GM12878 (cell line): ENCODE measurements at regions not wholly inside any gene's neighbourhood (a gene's known extent, or its start where the extent isn't known, plus 50 kb on each side); places are given as distances from the start of the nearest gene placed in this dataset.

ENCODE experiments used
- ATAC-seq: fragments of 200-7000 bp; cut with Tn5 transposase; 3 replicates; pipeline ENCODE4 v1.9.1; 2020; ENCODE audit warnings: mild to moderate bottlenecking, moderate library complexity
- BruUV-seq: library from RNA; stranded (reverse); fragments of 400-500 nt; replicated peaks from 2 replicates; lab custom pipeline; 2021; lab: Mats Ljungman, UMichigan
- CTCF ChIA-PET: fragments of 300-600 bp; sonication (Branson Sonifier 250); formaldehyde crosslinking; extraction: SDS; loops from one replicate; lab custom pipeline; 2021; ENCODE audit warnings: inconsistent platforms; lab: Yijun Ruan, JAX
- POLR2A ChIA-PET: fragments of 350-600 bp; formaldehyde crosslinking; extraction: SDS; loops from one replicate; lab custom pipeline; 2021; ENCODE audit warnings: inconsistent platforms; lab: Charles Lee
- RAD21 ChIA-PET: fragments of 300-600 bp; sonication (Branson Sonifier 250); formaldehyde crosslinking; loops from one replicate; lab custom pipeline; 2023; ENCODE audit warnings: antibody characterized with exemption; ENCODE audit not compliant: unreplicated experiment; lab: Charles Lee
- SMC1A ChIA-PET: fragments of 300-600 bp; sonication (Branson Sonifier 250); formaldehyde crosslinking; loops from one replicate; lab custom pipeline; 2023; ENCODE audit not compliant: unreplicated experiment, uncharacterized antibody; lab: Charles Lee
- DNase-seq: peaks from one replicate; pipeline ENCODE4 v3.0.0-alpha.2; 2011; ENCODE audit warnings: low read depth, low spot score
- FAIRE-seq: peaks from 3 replicates; lab custom pipeline; 2011; peaks lifted over from hg19 to GRCh38; lab: Jason Lieb, UNC
- H2AFZ ChIP-seq: 2 replicates; pipeline ENCODE4 v1.6.0; 2011; ENCODE audit warnings: low read depth, low read length, control low read depth; ENCODE audit not compliant: control insufficient read depth
- H3K27ac ChIP-seq: 2 replicates; pipeline ENCODE4 v1.5.1; 2011; ENCODE audit warnings: control low read depth; ENCODE audit not compliant: control insufficient read depth, insufficient read depth
- H3K27me3 ChIP-seq, 2 experiments: replicated peaks in 1 of 2; 2 replicates each; pipeline versions ENCODE4 v1.6.0 to v1.6.1; 2011; ENCODE audit warnings: low read length in 1 of 2; ENCODE audit not compliant: control insufficient read depth in 2 of 2, insufficient read depth in 2 of 2
- H3K36me3 ChIP-seq, 2 experiments: 2 replicates each; pipeline ENCODE4 v1.5.1; 2011; ENCODE audit warnings: low read length in 1 of 2; ENCODE audit not compliant: control insufficient read depth in 2 of 2, insufficient read depth in 2 of 2
- H3K4me1 ChIP-seq: 2 replicates; pipeline ENCODE4 v1.6.1; 2011; ENCODE audit warnings: mild to moderate bottlenecking, low read length, moderate library complexity, mixed read lengths; ENCODE audit not compliant: control insufficient read depth, insufficient read depth
- H3K4me2 ChIP-seq: 2 replicates; pipeline ENCODE4 v1.6.0; 2011; ENCODE audit warnings: control low read depth; ENCODE audit not compliant: control insufficient read depth, insufficient read depth
- H3K4me3 ChIP-seq: fragments of 200-600 bp; sonication (generic); 2 replicates; pipeline ENCODE4 v1.5.1; 2016
- H3K79me2 ChIP-seq: 2 replicates; pipeline ENCODE4 v1.6.0; 2011; ENCODE audit warnings: low read length; ENCODE audit not compliant: control insufficient read depth, insufficient read depth
- H3K9ac ChIP-seq: 2 replicates; pipeline ENCODE4 v1.8.0; 2011; ENCODE audit warnings: low read length, control low read depth, mixed read lengths; ENCODE audit not compliant: control insufficient read depth, insufficient read depth
- H3K9me3 ChIP-seq: replicated peaks from 3 replicates; pipeline ENCODE4 v1.5.1; 2011; ENCODE audit warnings: mild to moderate bottlenecking, low read length; ENCODE audit not compliant: control insufficient read depth, insufficient read depth
- H4K20me1 ChIP-seq: 2 replicates; pipeline ENCODE4 v1.6.0; 2011; ENCODE audit not compliant: control insufficient read depth, insufficient read depth
- BHLHE40 ChIP-seq, 2 experiments: fragments of 450-650 bp in 1 of 2; IDR thresholded peaks; 2 replicates each; pipeline ENCODE4 v1.6.1; 2011 to 2017; ENCODE audit warnings: low read depth in 2 of 2, borderline replicate concordance in 1 of 2, improper control_type of control experiment in 1 of 2, low read length in 1 of 2, mild to moderate bottlenecking in 1 of 2
- ESRRA ChIP-seq: IDR thresholded peaks from 2 replicates; pipeline ENCODE4 v1.6.1; 2012; ENCODE audit warnings: mild to moderate bottlenecking, low read length, improper control_type of control experiment
- MXI1 ChIP-seq: fragments of 150-350 bp; IDR thresholded peaks from 2 replicates; pipeline ENCODE4 v1.6.1; 2011; ENCODE audit warnings: low read depth, mild to moderate bottlenecking, inconsistent platforms, low read length, improper control_type of control experiment
- PKNOX1 ChIP-seq: fragments of 450-650 bp; IDR thresholded peaks from 2 replicates; pipeline ENCODE4 v1.6.1; 2016; ENCODE audit warnings: mild to moderate bottlenecking
- RELA ChIP-seq: fragments of 450-650 bp; IDR thresholded peaks from 2 replicates; pipeline ENCODE4 v1.8.0; 2014; ENCODE audit warnings: borderline replicate concordance; ENCODE audit not compliant: partially characterized antibody
- USF1 ChIP-seq: IDR thresholded peaks from 2 replicates; pipeline ENCODE4 v1.6.1; 2011; ENCODE audit warnings: borderline replicate concordance, low read depth, mild to moderate bottlenecking, moderate library complexity, mixed read lengths, low read length; ENCODE audit not compliant: insufficient read depth; ENCODE audit errors: extremely low read length
- ZBTB40 ChIP-seq: fragments of 450-650 bp; IDR thresholded peaks from 2 replicates; pipeline ENCODE4 v1.6.1; 2016; ENCODE audit warnings: mild to moderate bottlenecking, moderate library complexity, borderline replicate concordance
- WGBS: methylation state at CpG from one replicate; pipeline ENCODE4 v1.1.6; 2016; ENCODE audit warnings: low lambda C conversion rate; ENCODE audit not compliant: insufficient replicate concordance, insufficient coverage; ENCODE audit errors: missing lambda C conversion rate; 5-methylcytosine and 5-hydroxymethylcytosine counted together
- in situ Hi-C: fragments of 300-500 bp; cut with MboI; formaldehyde crosslinking; loops from 9 replicates; pipeline ENCODE4 v1.14.3; 2018; ENCODE audit warnings: mixed read lengths
- intact Hi-C: fragments of 100-400 bp; cut with micrococcal nuclease; formaldehyde crosslinking; loops from one replicate; pipeline ENCODE4 v1.14.2; 2022; ENCODE audit not compliant: unreplicated experiment

GRCh38 chr2:12430407-12431133, 286.2 kb upstream of the TRIB2 start (continued):
- peak in 1 of 2 experiments; percentile 10; a peak in 1 of 4 replicates for TF ChIP-seq BHLHE40 (IDR thresholded peaks at IDR 0.05; ENCODE audit: borderline replicate concordance in 1 of 2, low read depth in 2 of 2, low read length in 1 of 2)
- TF ChIP-seq PKNOX1, result peak; percentile 33; the same call in 1 of the 2 replicates
- no peak for TF ChIP-seq RELA

- DNase-seq (no peak), ATAC-seq (no peak), FAIRE-seq (no peak)
- no peaks in the 10 kb centered on the region for H3K36me3 ChIP-seq
- 96% methylated on average over 2 of the region's 2 CpGs for WGBS
- H3K79me2 ChIP-seq, result no peaks in the 10 kb centered on the region
- CTCF ChIA-PET, result interaction anchor here (0.6 to 1.6 kb wide), 7 partner anchors 9 to 574 kb away, joined by 3 to 13 read pairs (median 3); partner anchors contain the start of gene TRIB2
- RAD21 ChIA-PET, result interaction anchor here (1.1 to 1.6 kb wide), 4 partner anchors 161 to 604 kb away, joined by 3 to 12 read pairs (median 4); partner anchors contain the start of gene TRIB2
- no peak overlapping the region for H3K27ac ChIP-seq
- no peaks in the 10 kb centered on the region for H3K4me1 ChIP-seq
- intact Hi-C loops, result loop anchor here (5.0 kb wide), 1 partner anchor 141 kb away; no protein-coding TSS in a partner anchor
- in situ Hi-C loops, result no loop called here
- BruUV-seq, result no TSS peak
- TF ChIP-seq USF1, result no peak
- TF ChIP-seq MXI1, result no peak
- TF ChIP-seq ZBTB40, result no peak
- no peak for TF ChIP-seq ESRRA
- no peaks in the 10 kb centered on the region for H3K9me3 ChIP-seq
- no peak overlapping the region for H3K4me2 ChIP-seq
- no peak overlapping the region for H3K4me3 ChIP-seq
- H2AFZ ChIP-seq, result no peak overlapping the region
- no peaks in the 10 kb centered on the region for H3K27me3 ChIP-seq
- SMC1A ChIA-PET, result interaction anchor here (0.8 to 1.3 kb wide), 7 partner anchors 8 to 282 kb away, joined by 3 to 4 read pairs (median 3); no protein-coding TSS in a partner anchor
- POLR2A ChIA-PET, result interaction anchor here (1.2 kb wide), 1 partner anchor 20 kb away, joined by 3 read pairs; no protein-coding TSS in a partner anchor
- no peaks in the 10 kb centered on the region for H4K20me1 ChIP-seq
- no peak overlapping the region for H3K9ac ChIP-seq
Measured at GRCh38 chr2:12432985-12433625, 283.6 kb upstream of the TRIB2 start.
